HG03280 (cell line): ENCODE measurements at regions not wholly inside any gene's neighbourhood (a gene's known extent, or its start where the extent isn't known, plus 50 kb on each side); places are given as distances from the start of the nearest gene placed in this dataset.
"Not testable (repeated sequence)": the region's sequence is repeated elsewhere in the genome, so short reads cannot be mapped to it uniquely, and the experiment has no call there.

Source experiments
- ATAC-seq: cut with Tn5 transposase; IDR thresholded peaks from one replicate; pipeline ENCODE4 v1.9.1; 2021; ENCODE audit warnings: mild to moderate bottlenecking, moderate library complexity; ENCODE audit not compliant: unreplicated experiment

GRCh38 chr3:194054961-194055360, 81.0 kb upstream of the HES1 start:
- no peak for ATAC-seq

- ATAC-seq: not testable (repeated sequence)
Measured at GRCh38 chr3:194056323-194056722, 79.6 kb upstream of the HES1 start.

- no peak for ATAC-seq
Measured at GRCh38 chr3:194056731-194057415, 79.1 kb upstream of the HES1 start.

GRCh38 chr3:194057570-194058188, 78.3 kb upstream of the HES1 start:
- no peak for ATAC-seq

- ATAC-seq: no peak
Measured at GRCh38 chr3:194058189-194058571, 77.8 kb upstream of the HES1 start.

- no peak for ATAC-seq
Measured at GRCh38 chr3:194058753-194059152, 77.2 kb upstream of the HES1 start.

GRCh38 chr3:194061421-194062030, 74.4 kb upstream of the HES1 start:
- ATAC-seq: no peak

GRCh38 chr3:194062830-194063229, 73.1 kb upstream of the HES1 start:
- ATAC-seq: no peak

- no peak for ATAC-seq
Measured at GRCh38 chr3:194064380-194065332, 71.3 kb upstream of the HES1 start.

- ATAC-seq: not testable (repeated sequence)
Measured at GRCh38 chr3:194067327-194067726, 68.6 kb upstream of the HES1 start.

- ATAC-seq: no peak
Measured at GRCh38 chr3:194067949-194068362, 68.0 kb upstream of the HES1 start.

GRCh38 chr3:194069421-194070219, 66.3 kb upstream of the HES1 start:
- no peak for ATAC-seq

- ATAC-seq: no peak
Measured at GRCh38 chr3:194070220-194070633, 65.7 kb upstream of the HES1 start.

- ATAC-seq: peak; percentile 84
Measured at GRCh38 chr3:194070634-194071409, 65.1 kb upstream of the HES1 start.

GRCh38 chr3:194072097-194072428, 63.9 kb upstream of the HES1 start:
- no peak for ATAC-seq

- ATAC-seq: no peak
Measured at GRCh38 chr3:194072691-194073279, 63.2 kb upstream of the HES1 start.

GRCh38 chr3:194073926-194074325, 62.0 kb upstream of the HES1 start:
- no peak for ATAC-seq

GRCh38 chr3:194075088-194075615, 60.8 kb upstream of the HES1 start:
- ATAC-seq: no peak

- no peak for ATAC-seq
Measured at GRCh38 chr3:194075802-194076460, 60.0 kb upstream of the HES1 start.
